A673 (cell line): ENCODE measurements at regions not wholly inside any gene's neighbourhood (a gene's known extent, or its start where the extent isn't known, plus 50 kb on each side); places are given as distances from the start of the nearest gene placed in this dataset.

Source experiments
- BruUV-seq: library from RNA; stranded (reverse); fragments of 400-500 nt; replicated peaks from 2 replicates; lab custom pipeline; 2021; lab: Mats Ljungman, UMichigan
- CTCF ChIA-PET: fragments of 300-600 bp; sonication (Branson Sonifier 250); formaldehyde crosslinking; loops from one replicate; lab custom pipeline; 2022; ENCODE audit warnings: antibody characterized with exemption; lab: Charles Lee
- POLR2A ChIA-PET: fragments of 300-600 bp; sonication (Branson Sonifier 250); formaldehyde crosslinking; loops from one replicate; lab custom pipeline; 2022; ENCODE audit warnings: antibody characterized with exemption; ENCODE audit not compliant: low non-redundant PET; lab: Charles Lee
- DNase-seq: peaks from one replicate; pipeline ENCODE4 v3.0.0-alpha.2; 2015; ENCODE audit warnings: low spot score
- H3K27ac ChIP-seq: fragments of 200-600 bp; sonication (generic); 2 replicates; pipeline ENCODE4 v1.5.1; 2016; ENCODE audit warnings: mixed run types, low read depth, mild to moderate bottlenecking, mixed read lengths, antibody characterized with exemption, low read length; ENCODE audit not compliant: poor library complexity, severe bottlenecking
- H3K27me3 ChIP-seq: fragments of 200-600 bp; sonication (generic); replicated peaks from 2 replicates; pipeline ENCODE4 v1.6.1; 2017; ENCODE audit warnings: mixed run types, low read depth, mild to moderate bottlenecking, mixed read lengths, antibody characterized with exemption, low read length; ENCODE audit not compliant: insufficient read depth, poor library complexity
- H3K36me3 ChIP-seq: fragments of 200-600 bp; sonication (generic); 2 replicates; pipeline ENCODE4 v1.6.1; 2016; ENCODE audit warnings: mixed run types, mild to moderate bottlenecking, mixed read lengths, antibody characterized with exemption, low read length; ENCODE audit not compliant: insufficient read depth, poor library complexity, severe bottlenecking
- H3K4me1 ChIP-seq: fragments of 200-600 bp; sonication (generic); 2 replicates; pipeline ENCODE4 v1.6.1; 2017; ENCODE audit warnings: mixed run types, mild to moderate bottlenecking, mixed read lengths, antibody characterized with exemption, low read length; ENCODE audit not compliant: insufficient read depth, poor library complexity, severe bottlenecking
- H3K4me3 ChIP-seq: fragments of 200-600 bp; sonication (generic); 2 replicates; pipeline ENCODE4 v1.5.1; 2016; ENCODE audit warnings: low read depth, mixed run types, mild to moderate bottlenecking, mixed read lengths, low read length; ENCODE audit not compliant: poor library complexity, severe bottlenecking
- H3K9me3 ChIP-seq: fragments of 200-600 bp; sonication (generic); 2 replicates; pipeline ENCODE4 v1.6.1; 2016; ENCODE audit warnings: mixed run types, low read depth, mild to moderate bottlenecking, mixed read lengths, antibody characterized with exemption, low read length; ENCODE audit not compliant: poor library complexity, severe bottlenecking
- EZH2 ChIP-seq: fragments of 200-600 bp; sonication (generic); IDR thresholded peaks from 2 replicates; pipeline ENCODE4 v1.6.1; 2017; ENCODE audit warnings: borderline replicate concordance, low read depth, mild to moderate bottlenecking, mixed read lengths, antibody characterized with exemption, low read length; ENCODE audit not compliant: poor library complexity, severe bottlenecking
- intact Hi-C: fragments of 100-400 bp; cut with micrococcal nuclease; formaldehyde crosslinking; loops from one replicate; pipeline ENCODE4 v1.10.0; 2022; ENCODE audit not compliant: unreplicated experiment
- TF ChIP-seq, protein P1 (sequence below): fragments of 300-800, 200-600 bp; sonication (generic); conservative IDR thresholded peaks from 2 replicates; pipeline ENCODE4 v1.5.1; 2017; ENCODE audit warnings: low read depth, mild to moderate bottlenecking, antibody characterized with exemption, low read length, moderate library complexity, mixed read lengths

DNA sequence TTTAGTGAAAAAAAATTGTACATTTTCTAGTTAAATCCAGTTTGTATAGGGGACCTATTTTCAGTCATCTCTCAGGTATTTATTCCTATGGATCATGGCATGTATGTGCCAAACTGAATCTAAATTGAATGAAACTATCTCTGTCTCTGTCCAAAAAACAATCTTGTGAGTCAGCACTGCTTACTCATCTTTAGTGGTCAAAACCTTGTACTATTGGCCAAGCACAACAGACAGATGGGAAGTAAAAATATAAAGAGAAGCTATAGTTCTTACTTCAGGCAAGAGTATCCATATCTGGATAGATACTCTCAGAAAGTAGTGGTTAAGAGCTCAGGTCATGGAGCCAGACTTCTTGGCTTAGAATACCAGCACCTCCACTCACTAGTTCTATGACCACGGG is 76.0 kb upstream of the KLHL14 start:
- Histone ChIP-seq H3K4me1 (no peaks in the 10 kb centered on the region), H3K4me3 (no peak overlapping the region), H3K27ac (no peak overlapping the region), H3K9me3 (no peaks in the 10 kb centered on the region), H3K36me3 (no peaks in the 10 kb centered on the region), H3K27me3 (no peaks in the 10 kb centered on the region)
- no TSS peak for BruUV-seq
- intact Hi-C loops, result loop anchor here (5.0 kb wide), 1 partner anchor 48 kb away; no protein-coding TSS in a partner anchor
- no peak for TF ChIP-seq EZH2
- TF ChIP-seq, protein P1, sequence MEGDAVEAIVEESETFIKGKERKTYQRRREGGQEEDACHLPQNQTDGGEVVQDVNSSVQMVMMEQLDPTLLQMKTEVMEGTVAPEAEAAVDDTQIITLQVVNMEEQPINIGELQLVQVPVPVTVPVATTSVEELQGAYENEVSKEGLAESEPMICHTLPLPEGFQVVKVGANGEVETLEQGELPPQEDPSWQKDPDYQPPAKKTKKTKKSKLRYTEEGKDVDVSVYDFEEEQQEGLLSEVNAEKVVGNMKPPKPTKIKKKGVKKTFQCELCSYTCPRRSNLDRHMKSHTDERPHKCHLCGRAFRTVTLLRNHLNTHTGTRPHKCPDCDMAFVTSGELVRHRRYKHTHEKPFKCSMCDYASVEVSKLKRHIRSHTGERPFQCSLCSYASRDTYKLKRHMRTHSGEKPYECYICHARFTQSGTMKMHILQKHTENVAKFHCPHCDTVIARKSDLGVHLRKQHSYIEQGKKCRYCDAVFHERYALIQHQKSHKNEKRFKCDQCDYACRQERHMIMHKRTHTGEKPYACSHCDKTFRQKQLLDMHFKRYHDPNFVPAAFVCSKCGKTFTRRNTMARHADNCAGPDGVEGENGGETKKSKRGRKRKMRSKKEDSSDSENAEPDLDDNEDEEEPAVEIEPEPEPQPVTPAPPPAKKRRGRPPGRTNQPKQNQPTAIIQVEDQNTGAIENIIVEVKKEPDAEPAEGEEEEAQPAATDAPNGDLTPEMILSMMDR, result no peak
- CTCF ChIA-PET, result no interaction called here
- POLR2A ChIA-PET, result interaction anchor here (0.6 kb wide), 1 partner anchor 562 kb away, joined by 3 read pairs; no protein-coding TSS in a partner anchor
- DNase-seq, result no peak

DNA sequence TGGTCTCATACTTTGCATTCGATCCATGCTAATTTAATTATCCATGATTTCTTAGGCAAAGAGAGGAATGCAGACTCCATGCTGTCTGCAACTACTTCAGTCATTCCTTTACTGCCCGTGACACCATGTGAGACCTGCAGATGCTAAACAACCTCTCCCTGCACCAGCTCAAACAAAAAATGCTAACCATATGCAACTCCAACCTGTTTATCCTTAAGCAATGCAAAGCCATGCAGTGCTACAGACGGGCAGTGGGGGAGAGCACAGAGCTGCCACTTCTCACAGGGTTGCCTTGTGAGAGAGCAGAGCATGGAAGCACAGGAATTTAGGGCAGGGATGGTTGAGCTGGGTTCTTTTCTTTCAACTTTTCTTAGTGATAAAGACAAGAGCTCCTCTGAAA is 74.9 kb upstream of the KLHL14 start:
- ChIA-PET CTCF (no interaction called here), POLR2A (no interaction called here)
- Histone ChIP-seq H3K27ac (no peak overlapping the region), H3K27me3 (no peaks in the 10 kb centered on the region), H3K9me3 (no peaks in the 10 kb centered on the region), H3K4me3 (no peak overlapping the region), H3K36me3 (no peaks in the 10 kb centered on the region), H3K4me1 (no peaks in the 10 kb centered on the region)
- intact Hi-C loops, result loop anchor here (5.0 kb wide), 1 partner anchor 50 kb away; no protein-coding TSS in a partner anchor
- peak; percentile 2 for DNase-seq
- BruUV-seq, result no TSS peak
- no peak for TF ChIP-seq EZH2
- TF ChIP-seq, protein P1, result no peak

DNA sequence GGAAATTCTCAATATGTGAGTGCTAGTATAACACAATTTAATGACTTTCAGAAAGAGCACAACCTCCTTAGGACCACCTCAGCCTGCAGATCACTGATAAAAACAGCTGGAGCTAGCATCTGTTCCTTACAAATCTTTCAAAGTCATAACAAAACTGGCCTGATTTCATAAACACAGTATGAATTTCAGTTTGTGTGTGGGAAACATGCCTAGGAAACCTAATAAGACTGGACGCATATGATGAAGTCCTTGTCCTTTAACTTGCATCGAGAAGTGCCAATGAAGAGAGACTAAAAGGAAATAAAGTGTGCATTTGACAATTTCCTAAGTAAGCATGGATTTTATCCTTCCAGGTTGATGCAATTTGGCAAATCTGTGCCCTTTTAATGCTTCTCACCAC is 74.1 kb upstream of the KLHL14 start:
- intact Hi-C loops, result loop anchor here (5.0 kb wide), 1 partner anchor 50 kb away; no protein-coding TSS in a partner anchor
- DNase-seq, result no peak
- TF ChIP-seq, protein P1, result no peak
- no peak for TF ChIP-seq EZH2
- ChIA-PET CTCF (no interaction called here), POLR2A (no interaction called here)
- Histone ChIP-seq H3K4me1 (no peaks in the 10 kb centered on the region), H3K36me3 (no peaks in the 10 kb centered on the region), H3K9me3 (no peaks in the 10 kb centered on the region), H3K27me3 (no peaks in the 10 kb centered on the region), H3K27ac (no peak overlapping the region), H3K4me3 (no peak overlapping the region)
- BruUV-seq, result no TSS peak
